CD14-positive monocyte (primary cell): ENCODE measurements at regions not wholly inside any gene's neighbourhood (a gene's known extent, or its start where the extent isn't known, plus 50 kb on each side); places are given as distances from the start of the nearest gene placed in this dataset.

Experiments used
- DNase-seq, 3 donors: peaks; one replicate each; pipeline ENCODE4 v3.0.0-alpha.2; 2011 to 2022
- H2AFZ ChIP-seq: 2 replicates; pipeline ENCODE4 v1.6.0; 2012; ENCODE audit warnings: mild to moderate bottlenecking, low read depth, low read length, inconsistent platforms; ENCODE audit not compliant: insufficient read depth, poor library complexity, severe bottlenecking
- H3K27ac ChIP-seq, 2 donors: 1 replicate in 1 of 2; 2 replicates in 1 of 2; pipeline ENCODE4 v1.5.1; 2012 to 2013; ENCODE audit warnings: low read length in 2 of 2, control low read depth in 1 of 2, inconsistent platforms in 1 of 2, low read depth in 1 of 2, mild to moderate bottlenecking in 1 of 2
- H3K27me3 ChIP-seq, 2 donors: one replicate each; pipeline versions ENCODE4 v1.6.0 to v1.6.1; 2011 to 2013; ENCODE audit warnings: low read length in 2 of 2; ENCODE audit not compliant: control insufficient read depth in 2 of 2, insufficient read depth in 2 of 2
- H3K36me3 ChIP-seq, 2 donors: replicated peaks in 1 of 2; 1 replicate in 1 of 2; 2 replicates in 1 of 2; pipeline versions ENCODE4 v1.5.1 to v1.6.1; 2012 to 2013; ENCODE audit warnings: low read length in 2 of 2, control low read depth in 1 of 2, inconsistent platforms in 1 of 2, mild to moderate bottlenecking in 1 of 2; ENCODE audit not compliant: insufficient read depth in 2 of 2, control insufficient read depth in 1 of 2
- H3K4me1 ChIP-seq, 2 donors: 1 replicate in 1 of 2; 2 replicates in 1 of 2; pipeline versions ENCODE4 v1.5.1 to v1.6.1; 2012 to 2013; ENCODE audit warnings: low read length in 2 of 2, control low read depth in 1 of 2, inconsistent platforms in 1 of 2, mild to moderate bottlenecking in 1 of 2, moderate library complexity in 1 of 2; ENCODE audit not compliant: insufficient read depth in 2 of 2, control insufficient read depth in 1 of 2
- H3K4me2 ChIP-seq: replicated peaks from 2 replicates; pipeline ENCODE3; 2012; ENCODE audit warnings: low read length, moderate library complexity, mild to moderate bottlenecking; ENCODE audit not compliant: poor library complexity, severe bottlenecking; ENCODE audit errors: extremely low read depth
- H3K4me3 ChIP-seq, 3 experiments: fragments of 200-600 bp in 1 of 3; sonication (generic) in 1 of 3; replicated peaks in 1 of 3; 1 replicate in 2 of 3; 2 replicates in 1 of 3; pipeline ENCODE4 v1.5.1; 2011 to 2013; ENCODE audit warnings: low read length in 3 of 3, mild to moderate bottlenecking in 3 of 3, control low read depth in 2 of 3, low read depth in 2 of 3, inconsistent platforms in 1 of 3, moderate library complexity in 1 of 3
- H3K79me2 ChIP-seq: 2 replicates; pipeline ENCODE4 v1.6.0; 2012; ENCODE audit warnings: mild to moderate bottlenecking, control low read depth, inconsistent platforms, low read length, moderate library complexity; ENCODE audit not compliant: insufficient read depth
- H3K9ac ChIP-seq: 2 replicates; pipeline ENCODE4 v1.6.0; 2017; ENCODE audit warnings: low read length, mild to moderate bottlenecking; ENCODE audit not compliant: insufficient read depth, poor library complexity, severe bottlenecking
- H3K9me3 ChIP-seq, 2 donors: replicated peaks in 1 of 2; 1 replicate in 1 of 2; 2 replicates in 1 of 2; pipeline versions ENCODE4 v1.5.1 to v1.6.1; 2012 to 2013; ENCODE audit warnings: low read length in 2 of 2, control low read depth in 1 of 2; ENCODE audit not compliant: control insufficient read depth in 1 of 2, insufficient read depth in 1 of 2
- H4K20me1 ChIP-seq: 2 replicates; pipeline ENCODE4 v1.6.0; 2012; ENCODE audit warnings: mild to moderate bottlenecking, low read length, control low read depth, moderate library complexity; ENCODE audit not compliant: insufficient read depth
- H3K27ac Mint-ChIP-seq, 7 donors: one replicate each; pipeline ENCODE4 v1.8.0; 2020; ENCODE audit warnings: mild to moderate bottlenecking in 7 of 7, mixed read lengths in 7 of 7, moderate library complexity in 6 of 7, inconsistent platforms in 2 of 7
- H3K27me3 Mint-ChIP-seq, 3 donors: one replicate each; pipeline ENCODE4 v1.8.0; 2021 to 2022; ENCODE audit warnings: low read depth in 3 of 3, mild to moderate bottlenecking in 3 of 3, mixed read lengths in 3 of 3, moderate library complexity in 3 of 3, inconsistent platforms in 1 of 3
- H3K36me3 Mint-ChIP-seq, 2 donors: one replicate each; pipeline ENCODE4 v1.8.0; 2020; ENCODE audit warnings: mixed read lengths in 2 of 2, inconsistent platforms in 1 of 2, mild to moderate bottlenecking in 1 of 2
- H3K4me1 Mint-ChIP-seq: one replicate; pipeline ENCODE4 v1.8.0; 2020; ENCODE audit warnings: mild to moderate bottlenecking, mixed read lengths
- H3K4me3 Mint-ChIP-seq, 2 donors: one replicate each; pipeline ENCODE4 v1.8.0; 2020; ENCODE audit warnings: mild to moderate bottlenecking in 2 of 2, mixed read lengths in 2 of 2, moderate library complexity in 1 of 2
- H3K9me3 Mint-ChIP-seq, 7 donors: one replicate each; pipeline ENCODE4 v1.8.0; 2020 to 2022; ENCODE audit warnings: mixed read lengths in 7 of 7, mild to moderate bottlenecking in 6 of 7, moderate library complexity in 6 of 7, inconsistent platforms in 2 of 7
- CTCF ChIP-seq: fragments of 200-600 bp; IDR thresholded peaks from one replicate; pipeline ENCODE4 v1.8.0; 2022; ENCODE audit warnings: antibody characterized with exemption, mild to moderate bottlenecking
- WGBS: methylation state at CpG from one replicate; pipeline ENCODE4 v1.1.5; 2013; ENCODE audit warnings: missing lambda C conversion rate; ENCODE audit not compliant: insufficient coverage; 5-methylcytosine and 5-hydroxymethylcytosine counted together
- intact Hi-C, 2 donors: fragments of 100-400 bp; cut with micrococcal nuclease; formaldehyde crosslinking; loops; one replicate each; pipeline versions ENCODE4 v1.15.0 to v1.15.1; 2023

- Histone ChIP-seq H3K79me2 (no peaks in the 10 kb centered on the region), H3K27me3 (no peaks in the 10 kb centered on the region), H3K4me1 (no peaks in the 10 kb centered on the region), H3K36me3 (no peaks in the 10 kb centered on the region), H2AFZ (no peak overlapping the region), H3K4me2 (no peak overlapping the region), H3K4me3 (no peak overlapping the region), H3K9ac (no peak overlapping the region), H3K27ac (no peak overlapping the region), H4K20me1 (no peaks in the 10 kb centered on the region), H3K9me3 (no peaks in the 10 kb centered on the region)
- Mint-ChIP-seq H3K27ac (no peak overlapping the region), H3K4me1 (no peaks in the 10 kb centered on the region), H3K27me3 (peaks cover 0 to 2% (median 0%) of the 10 kb centered on the region in 3 donors), H3K9me3 (peaks cover 0 to 2% (median 0%) of the 10 kb centered on the region in 7 donors), H3K4me3 (no peak overlapping the region), H3K36me3 (no peaks in the 10 kb centered on the region)
- no peak for TF ChIP-seq CTCF
- no peak for DNase-seq
- WGBS, result no CpG with 5 or more reads among the region's 6 CpGs
- intact Hi-C loops, result no loop called here
These were observed 68.3 kb upstream of the SPANXB1 start for GRCh38 chrX:140933874-140934655.

GRCh38 chrX:140943513-140943912, 58.9 kb upstream of the SPANXB1 start:
- no peaks in the 10 kb centered on the region for H3K4me1 Mint-ChIP-seq
- Histone ChIP-seq H4K20me1 (no peaks in the 10 kb centered on the region), H3K4me1 (no peaks in the 10 kb centered on the region), H2AFZ (no peak overlapping the region), H3K4me3 (no peak overlapping the region), H3K36me3 (no peaks in the 10 kb centered on the region), H3K27me3 (no peaks in the 10 kb centered on the region), H3K79me2 (no peaks in the 10 kb centered on the region), H3K9me3 (no peaks in the 10 kb centered on the region), H3K4me2 (no peak overlapping the region), H3K9ac (no peak overlapping the region), H3K27ac (no peak overlapping the region)
- WGBS, result no CpG with 5 or more reads among the region's 2 CpGs
- no peaks in the 10 kb centered on the region for H3K36me3 Mint-ChIP-seq
- no peak overlapping the region for H3K4me3 Mint-ChIP-seq
- TF ChIP-seq CTCF, result no peak
- peaks cover 0 to 1% (median 0%) of the 10 kb centered on the region in 3 donors for H3K27me3 Mint-ChIP-seq
- intact Hi-C loops, result no loop called here
- no peak for DNase-seq
- peaks cover 0 to 4% (median 1%) of the 10 kb centered on the region in 7 donors for H3K9me3 Mint-ChIP-seq
- no peak overlapping the region for H3K27ac Mint-ChIP-seq
